ENCODE measurements at regions not wholly inside any gene's neighbourhood (a gene's known extent, or its start where the extent isn't known, plus 50 kb on each side); places are given as distances from the start of the nearest gene placed in this dataset.

DNA sequence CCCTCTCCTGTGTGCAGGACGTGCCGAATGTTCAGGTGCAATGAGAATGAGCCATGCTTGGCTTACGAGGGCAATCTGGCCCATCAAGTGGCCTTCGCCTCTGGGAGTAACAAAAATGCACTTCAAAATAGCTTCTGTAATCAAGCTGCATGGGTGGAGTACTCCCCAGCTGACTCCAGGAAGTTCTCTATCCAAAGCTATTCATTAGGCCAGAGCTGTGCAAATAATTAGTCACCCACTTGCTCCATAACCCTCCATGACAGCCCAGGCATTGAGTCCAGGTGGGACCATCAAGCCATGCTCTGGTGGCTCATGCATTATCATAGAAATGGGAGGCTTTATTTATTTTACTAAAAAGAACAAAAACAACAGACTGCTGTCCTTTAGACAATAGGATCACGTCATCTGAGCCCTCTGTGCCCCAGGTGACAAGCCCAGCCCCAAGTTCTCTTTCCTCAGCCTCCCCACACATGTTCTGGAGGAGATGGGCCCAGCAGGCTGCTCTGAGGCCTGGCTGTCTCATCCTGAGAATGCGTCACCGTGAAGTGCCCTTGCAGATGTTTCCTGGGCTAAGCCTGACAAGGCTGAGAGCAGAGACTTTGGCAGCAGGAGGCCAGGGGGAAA lies 244.7 kb downstream of the ETS1 start:
- H3K4me2 ChIP-seq (ENCODE audit: control insufficient read depth, insufficient read depth) = peak overlapping the region; percentile 13; the same call in 1 of the 2 replicates
- RAD21 ChIA-PET (ENCODE audit: unreplicated experiment) = interaction anchor here (1.0 kb wide), 1 partner anchor 66 kb away, joined by 3 read pairs; no protein-coding TSS in a partner anchor
- POLR2A ChIA-PET = no interaction called here
- H3K27me3 ChIP-seq (replicated peaks in 1 of 2; ENCODE audit: control insufficient read depth in 2 of 2, insufficient read depth in 2 of 2, low read length in 1 of 2) = no peaks in the 10 kb centered on the region
- ATAC-seq (peak; percentile 94), DNase-seq (ENCODE audit: low read depth, low spot score) (peak; percentile 39), FAIRE-seq (no peak)
- no peaks in the 10 kb centered on the region for H3K36me3 ChIP-seq (ENCODE audit: control insufficient read depth in 2 of 2, insufficient read depth in 2 of 2, low read length in 1 of 2)
- H3K79me2 ChIP-seq (ENCODE audit: control insufficient read depth, insufficient read depth, low read length) = no peaks in the 10 kb centered on the region
- H3K4me3 ChIP-seq = no peak overlapping the region
- 55% methylated on average over 7 of the region's 7 CpGs for WGBS (ENCODE audit: insufficient coverage, insufficient replicate concordance, low lambda C conversion rate, missing lambda C conversion rate)
- H4K20me1 ChIP-seq (ENCODE audit: control insufficient read depth, insufficient read depth) = no peaks in the 10 kb centered on the region
- intact Hi-C loops (cut with micrococcal nuclease; ENCODE audit: unreplicated experiment) = no loop called here
- no TSS peak for BruUV-seq (replicated peaks)
- no peak for TF ChIP-seq SUZ12 (IDR thresholded peaks at IDR 0.05; ENCODE audit: unreplicated experiment)
- no peak for TF ChIP-seq NRF1 (conservative IDR thresholded peaks at IDR 0.05; ENCODE audit: low read depth, low read length)
- TF ChIP-seq JUNB (IDR thresholded peaks at IDR 0.05) = peak; percentile 74
- peak; percentile 40; the same call in 1 of the 2 replicates for TF ChIP-seq CREB1 (IDR thresholded peaks at IDR 0.05; ENCODE audit: low read depth)
- TF ChIP-seq, protein P1, sequence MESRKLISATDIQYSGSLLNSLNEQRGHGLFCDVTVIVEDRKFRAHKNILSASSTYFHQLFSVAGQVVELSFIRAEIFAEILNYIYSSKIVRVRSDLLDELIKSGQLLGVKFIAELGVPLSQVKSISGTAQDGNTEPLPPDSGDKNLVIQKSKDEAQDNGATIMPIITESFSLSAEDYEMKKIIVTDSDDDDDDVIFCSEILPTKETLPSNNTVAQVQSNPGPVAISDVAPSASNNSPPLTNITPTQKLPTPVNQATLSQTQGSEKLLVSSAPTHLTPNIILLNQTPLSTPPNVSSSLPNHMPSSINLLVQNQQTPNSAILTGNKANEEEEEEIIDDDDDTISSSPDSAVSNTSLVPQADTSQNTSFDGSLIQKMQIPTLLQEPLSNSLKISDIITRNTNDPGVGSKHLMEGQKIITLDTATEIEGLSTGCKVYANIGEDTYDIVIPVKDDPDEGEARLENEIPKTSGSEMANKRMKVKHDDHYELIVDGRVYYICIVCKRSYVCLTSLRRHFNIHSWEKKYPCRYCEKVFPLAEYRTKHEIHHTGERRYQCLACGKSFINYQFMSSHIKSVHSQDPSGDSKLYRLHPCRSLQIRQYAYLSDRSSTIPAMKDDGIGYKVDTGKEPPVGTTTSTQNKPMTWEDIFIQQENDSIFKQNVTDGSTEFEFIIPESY (IDR thresholded peaks at IDR 0.05) = no peak
- TF ChIP-seq GABPA (IDR thresholded peaks at IDR 0.05; ENCODE audit: low read depth) = no peak
- no peak for TF ChIP-seq YBX1 (IDR thresholded peaks at IDR 0.05)
- 0 out of 2 replicates have a peak, but pooled peaks have one; percentile 12 for TF ChIP-seq RAD21 (IDR thresholded peaks at IDR 0.05; ENCODE audit: insufficient read depth, low read depth, low read length)
- TF ChIP-seq SREBF1 (IDR thresholded peaks at IDR 0.05; ENCODE audit: low read length) = no peak
- TF ChIP-seq LARP7 (IDR thresholded peaks at IDR 0.05) = no peak
- TF ChIP-seq YY1 (IDR thresholded peaks at IDR 0.05; ENCODE audit: low read depth, low read length) = no peak
- TF ChIP-seq MXI1 (IDR thresholded peaks at IDR 0.05; ENCODE audit: low read depth, low read length) = no peak
- TF ChIP-seq TCF3 (IDR thresholded peaks at IDR 0.05; ENCODE audit: borderline replicate concordance, insufficient read depth, low read depth, low read length) = peak; percentile 81; the same call in 1 of the 2 replicates
- peak; percentile 83 for TF ChIP-seq EED (IDR thresholded peaks at IDR 0.05; ENCODE audit: low read depth)
- TF ChIP-seq MYB (IDR thresholded peaks at IDR 0.05; ENCODE audit: borderline replicate concordance, low read depth, low read length) = no peak
- peak; percentile 72 for TF ChIP-seq CREM (IDR thresholded peaks at IDR 0.05; ENCODE audit: low read depth)
- no peak for TF ChIP-seq KDM1A (IDR thresholded peaks at IDR 0.05; ENCODE audit: borderline replicate concordance)
- TF ChIP-seq ZBTB4 (CRISPR knock-in tag; IDR thresholded peaks at IDR 0.05) = no peak
- H2AFZ ChIP-seq (ENCODE audit: control insufficient read depth, low read depth, low read length) = peak overlapping the region; percentile 37
- peaks cover 19% of the 10 kb centered on the region for H3K4me1 ChIP-seq (ENCODE audit: control insufficient read depth, insufficient read depth, low read length)
- H3K9me3 ChIP-seq (replicated peaks; ENCODE audit: control insufficient read depth, insufficient read depth, low read length) = no peaks in the 10 kb centered on the region
- no peak overlapping the region for H3K27ac ChIP-seq (ENCODE audit: control insufficient read depth, insufficient read depth)
- H3K9ac ChIP-seq (ENCODE audit: control insufficient read depth, insufficient read depth, low read length) = no peak overlapping the region
- in situ Hi-C loops (cut with MboI) = no loop called here
- SMC1A ChIA-PET (ENCODE audit: uncharacterized antibody, unreplicated experiment) = interaction anchor here (0.7 to 2.2 kb wide), 9 partner anchors 8 to 60 kb away, joined by 3 to 8 read pairs (median 3); no protein-coding TSS in a partner anchor
- CTCF ChIA-PET = interaction anchor here (0.9 to 1.3 kb wide), 4 partner anchors 15 to 52 kb away, joined by 3 to 6 read pairs (median 4); no protein-coding TSS in a partner anchor

Data from GM12878 (cell line).